ENCODE measurements at regions not wholly inside any gene's neighbourhood (a gene's known extent, or its start where the extent isn't known, plus 50 kb on each side); places are given as distances from the start of the nearest gene placed in this dataset.

- no peak overlapping the region for H3K27ac ChIP-seq
- no peak for DNase-seq
- no peaks in the 10 kb centered on the region for H3K36me3 ChIP-seq
- peaks cover 0 to 3% of the 10 kb centered on the region in 2 donors for H3K4me1 ChIP-seq
- intact Hi-C loops (cut with DNase I; ENCODE audit: low total_unique reads) (no loop called here), in situ Hi-C loops (cut with MboI; ENCODE audit: low sequenced_read_pairs in 4 of 4) (no loop called here)
- H3K9me3 ChIP-seq = no peaks in the 10 kb centered on the region
- TF ChIP-seq CTCF (IDR thresholded peaks at IDR 0.05 in 4 of 5, conservative IDR thresholded peaks at IDR 0.05 in 1 of 5) (no peak), POLR2A (IDR thresholded peaks at IDR 0.05) (no peak)
- no peaks in the 10 kb centered on the region for H3K27me3 ChIP-seq
- ATAC-seq = no peak
- peak overlapping the region in 1 of 4 donors; percentile 8 for H3K4me3 ChIP-seq
These were observed 354.6 kb upstream of the ADGRL2 start for GRCh38 chr1:81446000-81446669.

- TF ChIP-seq CTCF (IDR thresholded peaks at IDR 0.05 in 4 of 5, conservative IDR thresholded peaks at IDR 0.05 in 1 of 5) (no peak), POLR2A (IDR thresholded peaks at IDR 0.05) (no peak)
- H3K4me1 ChIP-seq = peaks cover 0 to 3% of the 10 kb centered on the region in 2 donors
These were observed 357.4 kb upstream of the ADGRL2 start for GRCh38 chr1:81443288-81443687.

GRCh38 chr1:81439046-81439823 is 361.5 kb upstream of the ADGRL2 start:
- Histone ChIP-seq H3K27ac (no peak overlapping the region), H3K4me3 (no peak overlapping the region), H3K9me3 (no peaks in the 10 kb centered on the region), H3K4me1 (no peaks in the 10 kb centered on the region), H3K27me3 (no peaks in the 10 kb centered on the region), H3K36me3 (no peaks in the 10 kb centered on the region)
- intact Hi-C loops (cut with DNase I; ENCODE audit: low total_unique reads) (no loop called here), in situ Hi-C loops (cut with MboI; ENCODE audit: low sequenced_read_pairs in 4 of 4) (no loop called here)
- DNase-seq (no peak), ATAC-seq (no peak)
- TF ChIP-seq POLR2A (IDR thresholded peaks at IDR 0.05) (no peak), CTCF (IDR thresholded peaks at IDR 0.05 in 4 of 5, conservative IDR thresholded peaks at IDR 0.05 in 1 of 5) (no peak)

More at GRCh38 chr1:81443288-81443687, 357.4 kb upstream of the ADGRL2 start:
- ATAC-seq (no peak), DNase-seq (no peak)
- in situ Hi-C loops (cut with MboI; ENCODE audit: low sequenced_read_pairs in 4 of 4) = no loop called here
- no peaks in the 10 kb centered on the region for H3K36me3 ChIP-seq
- H3K9me3 ChIP-seq = no peaks in the 10 kb centered on the region
- H3K27me3 ChIP-seq = no peaks in the 10 kb centered on the region
- H3K4me3 ChIP-seq = no peak overlapping the region
- intact Hi-C loops (cut with DNase I; ENCODE audit: low total_unique reads) = no loop called here
- no peak overlapping the region for H3K27ac ChIP-seq

GRCh38 chr1:81437649-81438048 is 363.1 kb upstream of the ADGRL2 start:
- Histone ChIP-seq H3K27ac (no peak overlapping the region), H3K27me3 (no peaks in the 10 kb centered on the region), H3K4me1 (peaks cover 0 to 3% of the 10 kb centered on the region in 2 donors), H3K9me3 (no peaks in the 10 kb centered on the region), H3K4me3 (no peak overlapping the region), H3K36me3 (no peaks in the 10 kb centered on the region)
- no peak for TF ChIP-seq CTCF (IDR thresholded peaks at IDR 0.05 in 4 of 5, conservative IDR thresholded peaks at IDR 0.05 in 1 of 5)
- TF ChIP-seq POLR2A (IDR thresholded peaks at IDR 0.05) = no peak
- in situ Hi-C loops (cut with MboI; ENCODE audit: low sequenced_read_pairs in 4 of 4) (no loop called here), intact Hi-C loops (cut with DNase I; ENCODE audit: low total_unique reads) (no loop called here)
- DNase-seq = no peak
- no peak for ATAC-seq
